Gastrocnemius medialis (tissue), 4 donors: ENCODE measurements at regions not wholly inside any gene's neighbourhood (a gene's known extent, or its start where the extent isn't known, plus 50 kb on each side); places are given as distances from the start of the nearest gene placed in this dataset.

Source experiments
- POLR2A ChIP-seq, 2 donors: fragments of 450-650 bp; IDR thresholded peaks; one replicate each; pipeline ENCODE4 v1.6.1; 2017; ENCODE audit warnings: antibody characterized with exemption in 2 of 2, mild to moderate bottlenecking in 2 of 2, moderate library complexity in 2 of 2
- TF ChIP-seq, protein P1 (sequence below), 5 experiments: fragments of 450-650 bp in 3 of 5; fragments of 200-600 bp in 2 of 5; sonication (generic) in 2 of 5; IDR thresholded peaks in 4 of 5; conservative IDR thresholded peaks in 1 of 5; 1 replicate in 4 of 5; 2 replicates in 1 of 5; pipeline ENCODE4 v1.5.1; 2016 to 2019; ENCODE audit warnings: antibody characterized with exemption in 5 of 5, mild to moderate bottlenecking in 3 of 5, moderate library complexity in 3 of 5

DNA sequence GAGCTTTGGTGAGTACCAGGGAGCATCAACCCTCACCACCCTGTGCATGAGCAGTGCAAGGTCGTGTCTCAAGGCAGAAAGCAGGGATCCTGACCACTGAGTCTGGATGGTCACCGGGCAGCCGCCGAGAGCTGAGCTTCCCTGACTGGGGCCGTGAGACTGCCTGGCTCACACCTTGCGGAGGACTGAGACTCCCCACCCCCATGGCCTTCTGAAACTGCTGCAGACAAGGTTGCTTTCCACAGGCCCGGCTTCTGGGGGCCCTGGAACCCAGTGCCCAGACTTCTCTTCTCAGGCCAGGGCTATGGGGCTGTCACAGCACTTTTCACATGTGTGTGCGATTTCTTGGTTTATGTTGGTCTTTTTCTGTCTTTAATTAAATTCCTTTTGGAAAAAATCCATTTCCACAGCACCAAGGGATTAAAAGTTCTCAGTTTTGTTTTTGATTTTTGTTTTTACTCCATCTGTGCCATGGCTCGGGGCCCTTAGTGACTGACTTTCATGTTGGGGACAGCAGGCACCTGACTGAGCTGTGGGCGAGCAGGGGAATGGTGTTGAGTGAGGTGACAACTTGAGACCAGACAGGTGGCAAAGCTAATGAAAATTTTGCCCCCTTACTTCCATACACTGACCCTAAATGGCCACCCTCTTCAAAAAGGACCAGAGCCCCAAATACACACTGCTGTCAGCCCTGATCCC is 297.9 kb downstream of the CYP26B1 start:
- TF ChIP-seq POLR2A (IDR thresholded peaks at IDR 0.05) = no peak
- TF ChIP-seq, protein P1, sequence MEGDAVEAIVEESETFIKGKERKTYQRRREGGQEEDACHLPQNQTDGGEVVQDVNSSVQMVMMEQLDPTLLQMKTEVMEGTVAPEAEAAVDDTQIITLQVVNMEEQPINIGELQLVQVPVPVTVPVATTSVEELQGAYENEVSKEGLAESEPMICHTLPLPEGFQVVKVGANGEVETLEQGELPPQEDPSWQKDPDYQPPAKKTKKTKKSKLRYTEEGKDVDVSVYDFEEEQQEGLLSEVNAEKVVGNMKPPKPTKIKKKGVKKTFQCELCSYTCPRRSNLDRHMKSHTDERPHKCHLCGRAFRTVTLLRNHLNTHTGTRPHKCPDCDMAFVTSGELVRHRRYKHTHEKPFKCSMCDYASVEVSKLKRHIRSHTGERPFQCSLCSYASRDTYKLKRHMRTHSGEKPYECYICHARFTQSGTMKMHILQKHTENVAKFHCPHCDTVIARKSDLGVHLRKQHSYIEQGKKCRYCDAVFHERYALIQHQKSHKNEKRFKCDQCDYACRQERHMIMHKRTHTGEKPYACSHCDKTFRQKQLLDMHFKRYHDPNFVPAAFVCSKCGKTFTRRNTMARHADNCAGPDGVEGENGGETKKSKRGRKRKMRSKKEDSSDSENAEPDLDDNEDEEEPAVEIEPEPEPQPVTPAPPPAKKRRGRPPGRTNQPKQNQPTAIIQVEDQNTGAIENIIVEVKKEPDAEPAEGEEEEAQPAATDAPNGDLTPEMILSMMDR (IDR thresholded peaks at IDR 0.05 in 4 of 5, conservative IDR thresholded peaks at IDR 0.05 in 1 of 5) = no peak
